ENCODE measurements at regions not wholly inside any gene's neighbourhood (a gene's known extent, or its start where the extent isn't known, plus 50 kb on each side); places are given as distances from the start of the nearest gene placed in this dataset.

- no peak for TF ChIP-seq POLR2A (IDR thresholded peaks at IDR 0.05)
- TF ChIP-seq CTCF (IDR thresholded peaks at IDR 0.05 in 4 of 5, conservative IDR thresholded peaks at IDR 0.05 in 1 of 5): no peak
Measured at GRCh38 chr7:77467408-77467807, 51.3 kb upstream of the GSAP start.
